MCF 10A (cell line): ENCODE measurements at regions not wholly inside any gene's neighbourhood (a gene's known extent, or its start where the extent isn't known, plus 50 kb on each side); places are given as distances from the start of the nearest gene placed in this dataset.
A peak's percentile ranks its signal among the peaks of the same experiment; 100 is the strongest.

ENCODE experiments used
- BruUV-seq: library from RNA; stranded (reverse); fragments of 400-500 nt; replicated peaks from 2 replicates; lab custom pipeline; 2021; lab: Mats Ljungman, UMichigan
- CTCF ChIA-PET: fragments of 300-600 bp; sonication (Branson Sonifier 250); formaldehyde crosslinking; extraction: SDS; loops from one replicate; lab custom pipeline; 2021; ENCODE audit warnings: antibody characterized with exemption, inconsistent platforms; lab: Yijun Ruan, JAX
- POLR2A ChIA-PET: fragments of 300-600, 350-650 bp; sonication (Branson Sonifier 250); formaldehyde crosslinking; extraction: SDS; loops from one replicate; lab custom pipeline; 2020; ENCODE audit warnings: antibody characterized with exemption, inconsistent platforms; lab: Yijun Ruan, JAX
- DNase-seq: peaks from one replicate; pipeline ENCODE4 v3.0.0-alpha.2; 2018; ENCODE audit not compliant: unreplicated experiment
- H3K27ac Mint-ChIP-seq: one replicate; pipeline ENCODE4 v1.8.0; 2022; ENCODE audit warnings: mild to moderate bottlenecking, low read depth, mixed read lengths; ENCODE audit not compliant: unreplicated experiment
- H3K27me3 Mint-ChIP-seq: one replicate; pipeline ENCODE4 v1.8.0; 2022; ENCODE audit warnings: mixed read lengths; ENCODE audit not compliant: insufficient read depth, unreplicated experiment
- H3K36me3 Mint-ChIP-seq: one replicate; pipeline ENCODE4 v1.8.0; 2022; ENCODE audit warnings: mild to moderate bottlenecking, moderate library complexity, mixed read lengths; ENCODE audit not compliant: insufficient read depth, unreplicated experiment
- H3K4me1 Mint-ChIP-seq: one replicate; pipeline ENCODE4 v1.8.0; 2022; ENCODE audit warnings: mixed read lengths; ENCODE audit not compliant: insufficient read depth, unreplicated experiment
- H3K4me3 Mint-ChIP-seq: one replicate; pipeline ENCODE4 v1.8.0; 2022; ENCODE audit warnings: mild to moderate bottlenecking, moderate library complexity, mixed read lengths; ENCODE audit not compliant: unreplicated experiment
- H3K9me3 Mint-ChIP-seq: one replicate; pipeline ENCODE4 v1.8.0; 2022; ENCODE audit warnings: mixed read lengths; ENCODE audit not compliant: unreplicated experiment
- intact Hi-C: fragments of 100-400 bp; cut with micrococcal nuclease; formaldehyde crosslinking; loops from 2 replicates; pipeline ENCODE4 v1.14.1; 2022
- TF ChIP-seq, protein P1 (sequence below): fragments of 200-600 bp; IDR thresholded peaks from one replicate; pipeline ENCODE4 v1.8.0; 2022; ENCODE audit warnings: antibody characterized with exemption, mild to moderate bottlenecking; ENCODE audit not compliant: unreplicated experiment

DNA sequence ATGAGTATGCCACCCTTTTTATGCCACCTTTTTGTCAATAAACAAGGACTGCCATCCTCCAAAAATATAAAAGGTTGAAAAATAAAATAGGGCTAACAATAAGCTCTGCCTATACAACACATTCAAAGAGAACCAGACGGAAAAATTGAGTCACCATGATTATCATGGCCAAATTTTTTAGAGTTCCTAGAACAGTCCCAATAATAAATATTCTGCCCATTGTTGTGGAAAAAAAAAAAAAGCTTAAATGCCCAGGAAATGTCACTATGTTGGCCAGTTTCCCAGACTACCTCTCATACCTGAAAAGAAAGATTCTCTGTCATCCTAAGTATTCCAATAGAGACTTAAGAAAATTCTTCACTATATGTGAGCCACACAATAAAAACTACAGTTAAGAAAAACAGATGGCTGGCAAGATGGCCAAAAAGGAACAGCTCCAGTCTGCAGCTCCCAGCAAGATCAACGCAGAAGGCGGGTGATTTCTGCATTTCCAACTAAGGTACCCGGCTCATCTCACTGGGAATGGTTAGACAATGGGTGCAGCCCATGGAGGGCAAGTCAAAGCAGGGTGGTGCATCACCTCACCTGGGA is 149.0 kb downstream of the TMEM161B start:
- Mint-ChIP-seq H3K27ac (no peak overlapping the region), H3K36me3 (no peaks in the 10 kb centered on the region), H3K4me1 (peaks cover 10% of the 10 kb centered on the region), H3K9me3 (peaks cover 5% of the 10 kb centered on the region), H3K27me3 (peaks cover 39% of the 10 kb centered on the region), H3K4me3 (no peak overlapping the region)
- no TSS peak for BruUV-seq
- DNase-seq: no peak
- CTCF ChIA-PET: interaction anchor here (1.3 kb wide), 1 partner anchor 21 kb away, joined by 4 read pairs; no protein-coding TSS in a partner anchor
- TF ChIP-seq, protein P1, sequence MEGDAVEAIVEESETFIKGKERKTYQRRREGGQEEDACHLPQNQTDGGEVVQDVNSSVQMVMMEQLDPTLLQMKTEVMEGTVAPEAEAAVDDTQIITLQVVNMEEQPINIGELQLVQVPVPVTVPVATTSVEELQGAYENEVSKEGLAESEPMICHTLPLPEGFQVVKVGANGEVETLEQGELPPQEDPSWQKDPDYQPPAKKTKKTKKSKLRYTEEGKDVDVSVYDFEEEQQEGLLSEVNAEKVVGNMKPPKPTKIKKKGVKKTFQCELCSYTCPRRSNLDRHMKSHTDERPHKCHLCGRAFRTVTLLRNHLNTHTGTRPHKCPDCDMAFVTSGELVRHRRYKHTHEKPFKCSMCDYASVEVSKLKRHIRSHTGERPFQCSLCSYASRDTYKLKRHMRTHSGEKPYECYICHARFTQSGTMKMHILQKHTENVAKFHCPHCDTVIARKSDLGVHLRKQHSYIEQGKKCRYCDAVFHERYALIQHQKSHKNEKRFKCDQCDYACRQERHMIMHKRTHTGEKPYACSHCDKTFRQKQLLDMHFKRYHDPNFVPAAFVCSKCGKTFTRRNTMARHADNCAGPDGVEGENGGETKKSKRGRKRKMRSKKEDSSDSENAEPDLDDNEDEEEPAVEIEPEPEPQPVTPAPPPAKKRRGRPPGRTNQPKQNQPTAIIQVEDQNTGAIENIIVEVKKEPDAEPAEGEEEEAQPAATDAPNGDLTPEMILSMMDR: no peak
- POLR2A ChIA-PET: no interaction called here
- intact Hi-C loops: no loop called here

DNA sequence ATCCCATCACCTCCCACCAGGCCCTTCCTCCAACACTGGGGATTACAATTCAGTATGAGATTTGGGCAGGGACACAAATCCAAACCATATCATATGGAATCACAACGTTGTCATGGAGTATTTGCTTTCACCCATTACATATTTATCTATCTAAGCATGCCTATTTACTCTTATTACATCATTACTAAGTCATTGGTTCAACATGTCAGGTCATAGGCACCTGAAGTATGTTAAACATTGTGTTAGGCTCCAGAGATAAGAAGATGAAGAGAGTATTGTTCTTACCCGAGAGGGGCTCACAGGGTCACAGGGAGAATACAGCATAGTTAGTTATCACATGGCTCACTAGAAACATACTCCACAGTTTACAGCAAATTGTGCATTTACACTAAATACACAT is 150.5 kb downstream of the TMEM161B start:
- intact Hi-C loops: no loop called here
- TF ChIP-seq, protein P1: no peak
- Mint-ChIP-seq H3K4me1 (peaks cover 10% of the 10 kb centered on the region), H3K4me3 (no peak overlapping the region), H3K9me3 (no peaks in the 10 kb centered on the region), H3K36me3 (no peaks in the 10 kb centered on the region), H3K27ac (no peak overlapping the region), H3K27me3 (peaks cover 35% of the 10 kb centered on the region)
- BruUV-seq: no TSS peak
- no peak for DNase-seq
- ChIA-PET POLR2A (no interaction called here), CTCF (no interaction called here)

DNA sequence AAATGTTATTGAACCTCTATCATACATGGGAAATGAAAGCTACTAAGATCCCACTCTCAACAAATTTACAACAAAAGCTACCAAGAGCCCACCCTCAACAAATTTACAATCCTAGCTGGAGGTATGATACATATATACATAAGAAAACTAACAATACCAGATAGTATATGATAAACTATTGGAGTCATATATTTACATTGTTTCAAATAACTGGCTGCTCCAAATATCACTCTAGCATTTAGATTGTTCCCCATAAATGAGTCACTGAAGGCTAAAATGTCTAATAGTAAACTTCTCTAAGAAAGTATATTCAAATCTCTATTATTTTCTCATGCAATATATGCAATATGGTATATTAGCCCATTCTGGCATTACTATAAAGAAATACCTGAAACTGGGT is 151.1 kb downstream of the TMEM161B start:
- no peak for DNase-seq
- no TSS peak for BruUV-seq
- ChIA-PET CTCF (no interaction called here), POLR2A (interaction anchor here (0.6 kb wide), 1 partner anchor 126 kb away, joined by 4 read pairs; no protein-coding TSS in a partner anchor)
- intact Hi-C loops: no loop called here
- TF ChIP-seq, protein P1: no peak
- Mint-ChIP-seq H3K27ac (no peak overlapping the region), H3K9me3 (no peaks in the 10 kb centered on the region), H3K4me1 (peaks cover 10% of the 10 kb centered on the region), H3K36me3 (no peaks in the 10 kb centered on the region), H3K4me3 (no peak overlapping the region), H3K27me3 (peaks cover 29% of the 10 kb centered on the region)

DNA sequence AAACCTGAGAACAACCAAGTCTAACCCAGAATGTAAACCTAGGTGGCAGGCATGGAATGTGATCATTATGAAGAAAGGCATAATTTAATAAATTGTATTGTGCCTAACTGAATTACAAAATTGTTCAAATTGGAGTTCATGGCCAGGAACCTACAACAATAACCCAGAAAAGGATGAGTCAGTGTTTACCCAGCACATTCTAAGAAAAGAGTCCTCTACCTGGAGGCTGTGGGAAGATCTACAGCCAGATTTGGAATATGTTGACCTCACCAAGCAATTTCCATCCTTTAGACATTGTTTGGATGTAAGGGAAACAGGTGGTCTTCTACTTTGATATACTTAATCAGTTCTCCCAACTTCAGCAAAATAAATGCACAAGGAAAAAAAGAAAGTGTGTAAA is 152.2 kb downstream of the TMEM161B start:
- Mint-ChIP-seq H3K27me3 (peaks cover 21% of the 10 kb centered on the region), H3K4me1 (peaks cover 10% of the 10 kb centered on the region), H3K9me3 (no peaks in the 10 kb centered on the region), H3K27ac (no peak overlapping the region), H3K4me3 (no peak overlapping the region), H3K36me3 (no peaks in the 10 kb centered on the region)
- BruUV-seq: no TSS peak
- CTCF ChIA-PET: no interaction called here
- TF ChIP-seq, protein P1: no peak
- POLR2A ChIA-PET: no interaction called here
- intact Hi-C loops: no loop called here
- DNase-seq: peak; percentile 39
